C4-2B (cell line): ENCODE measurements at regions not wholly inside any gene's neighbourhood (a gene's known extent, or its start where the extent isn't known, plus 50 kb on each side); places are given as distances from the start of the nearest gene placed in this dataset.

Experiments used
- ZFX ChIP-seq: fragments of 450-650 bp; IDR thresholded peaks from 2 replicates; pipeline ENCODE4 v1.6.1; 2017
- TF ChIP-seq, protein P1 (sequence below): fragments of 450-650 bp; conservative IDR thresholded peaks from 2 replicates; pipeline ENCODE4 v1.5.1; 2017; ENCODE audit warnings: mild to moderate bottlenecking

DNA sequence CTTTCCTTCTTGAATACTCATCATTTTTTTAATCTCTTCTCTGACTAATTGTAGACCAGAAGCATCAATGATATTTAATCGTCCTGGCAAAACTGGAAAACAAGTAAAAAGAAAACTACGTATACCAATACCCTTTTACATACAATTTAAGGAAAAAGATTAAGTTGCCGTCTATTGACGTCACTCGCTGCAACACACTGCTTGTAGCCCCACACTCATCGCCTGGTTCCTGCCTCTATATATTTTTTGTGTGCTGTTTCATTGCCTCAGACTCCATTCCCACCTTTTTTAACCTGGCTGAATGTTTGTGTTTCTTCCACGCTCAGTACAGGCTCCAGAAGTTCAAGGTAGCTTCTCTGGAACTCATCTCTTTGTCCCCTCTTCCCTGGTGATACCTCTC is 536.2 kb downstream of the METTL4 start:
- TF ChIP-seq, protein P1, sequence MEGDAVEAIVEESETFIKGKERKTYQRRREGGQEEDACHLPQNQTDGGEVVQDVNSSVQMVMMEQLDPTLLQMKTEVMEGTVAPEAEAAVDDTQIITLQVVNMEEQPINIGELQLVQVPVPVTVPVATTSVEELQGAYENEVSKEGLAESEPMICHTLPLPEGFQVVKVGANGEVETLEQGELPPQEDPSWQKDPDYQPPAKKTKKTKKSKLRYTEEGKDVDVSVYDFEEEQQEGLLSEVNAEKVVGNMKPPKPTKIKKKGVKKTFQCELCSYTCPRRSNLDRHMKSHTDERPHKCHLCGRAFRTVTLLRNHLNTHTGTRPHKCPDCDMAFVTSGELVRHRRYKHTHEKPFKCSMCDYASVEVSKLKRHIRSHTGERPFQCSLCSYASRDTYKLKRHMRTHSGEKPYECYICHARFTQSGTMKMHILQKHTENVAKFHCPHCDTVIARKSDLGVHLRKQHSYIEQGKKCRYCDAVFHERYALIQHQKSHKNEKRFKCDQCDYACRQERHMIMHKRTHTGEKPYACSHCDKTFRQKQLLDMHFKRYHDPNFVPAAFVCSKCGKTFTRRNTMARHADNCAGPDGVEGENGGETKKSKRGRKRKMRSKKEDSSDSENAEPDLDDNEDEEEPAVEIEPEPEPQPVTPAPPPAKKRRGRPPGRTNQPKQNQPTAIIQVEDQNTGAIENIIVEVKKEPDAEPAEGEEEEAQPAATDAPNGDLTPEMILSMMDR = no peak
- no peak for TF ChIP-seq ZFX
